Thoracic aorta (tissue), 2 donors: ENCODE measurements at regions not wholly inside any gene's neighbourhood (a gene's known extent, or its start where the extent isn't known, plus 50 kb on each side); places are given as distances from the start of the nearest gene placed in this dataset.

ENCODE experiments used
- ATAC-seq: fragments of 150-250 bp; one replicate; pipeline ENCODE4 v1.8.0; 2017; ENCODE audit warnings: low read depth; ENCODE audit not compliant: insufficient number of reproducible peaks, low FRiP score
- DNase-seq: peaks from one replicate; pipeline ENCODE4 v3.0.0-alpha.2; 2020; ENCODE audit warnings: low spot score
- H3K27ac ChIP-seq, 2 donors: fragments of 200-600 bp; sonication (generic); 1 replicate in 1 of 2; 2 replicates in 1 of 2; pipeline ENCODE4 v1.5.1; 2016; ENCODE audit warnings: mild to moderate bottlenecking in 2 of 2, moderate library complexity in 2 of 2
- H3K27me3 ChIP-seq: fragments of 200-600 bp; sonication (generic); replicated peaks from 2 replicates; pipeline ENCODE4 v1.6.0; 2016; ENCODE audit warnings: mild to moderate bottlenecking; ENCODE audit not compliant: insufficient read depth
- H3K36me3 ChIP-seq: fragments of 200-600 bp; sonication (generic); one replicate; pipeline ENCODE4 v1.5.1; 2016
- H3K4me1 ChIP-seq, 2 donors: fragments of 200-600 bp; sonication (generic); 1 replicate in 1 of 2; 2 replicates in 1 of 2; pipeline versions ENCODE4 v1.5.1 to v1.6.0; 2016; ENCODE audit warnings: low read depth in 2 of 2, mild to moderate bottlenecking in 1 of 2; ENCODE audit not compliant: control insufficient read depth in 1 of 2
- H3K4me3 ChIP-seq: fragments of 200-600 bp; sonication (generic); 2 replicates; pipeline ENCODE4 v1.5.1; 2016; ENCODE audit warnings: mild to moderate bottlenecking
- H3K9me3 ChIP-seq: fragments of 200-600 bp; sonication (generic); 2 replicates; pipeline ENCODE4 v1.5.1; 2016
- TF ChIP-seq, protein P1 (sequence below): fragments of 200-600 bp; sonication (generic); IDR thresholded peaks from one replicate; pipeline ENCODE4 v1.5.1; 2019; ENCODE audit warnings: antibody characterized with exemption

DNA sequence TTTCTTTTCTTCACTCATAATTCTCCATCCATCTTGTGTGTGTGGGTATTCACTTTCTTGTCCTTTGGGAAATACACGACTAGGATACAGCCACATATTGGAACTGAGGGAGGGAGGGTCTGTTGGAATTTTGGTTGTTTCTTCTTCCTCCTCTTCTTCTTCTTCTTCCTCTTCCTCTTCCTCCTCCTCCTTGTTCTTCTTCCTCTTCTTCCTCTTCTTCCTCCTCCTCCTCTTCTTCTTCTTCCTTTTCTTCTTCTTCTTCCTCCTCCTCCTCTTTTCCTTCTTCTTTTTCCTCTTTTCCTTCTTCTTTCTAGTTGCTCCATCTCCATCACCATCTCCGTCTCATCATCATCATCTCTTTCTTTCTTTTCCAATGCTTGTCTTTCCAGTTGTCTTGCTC, 1307.3 kb upstream of the ZEB2 start:
- no peak overlapping the region for H3K27ac ChIP-seq
- H3K4me3 ChIP-seq: no peak overlapping the region
- no peaks in the 10 kb centered on the region for H3K27me3 ChIP-seq
- DNase-seq (no peak), ATAC-seq (no peak)
- no peaks in the 10 kb centered on the region for H3K36me3 ChIP-seq
- TF ChIP-seq, protein P1, sequence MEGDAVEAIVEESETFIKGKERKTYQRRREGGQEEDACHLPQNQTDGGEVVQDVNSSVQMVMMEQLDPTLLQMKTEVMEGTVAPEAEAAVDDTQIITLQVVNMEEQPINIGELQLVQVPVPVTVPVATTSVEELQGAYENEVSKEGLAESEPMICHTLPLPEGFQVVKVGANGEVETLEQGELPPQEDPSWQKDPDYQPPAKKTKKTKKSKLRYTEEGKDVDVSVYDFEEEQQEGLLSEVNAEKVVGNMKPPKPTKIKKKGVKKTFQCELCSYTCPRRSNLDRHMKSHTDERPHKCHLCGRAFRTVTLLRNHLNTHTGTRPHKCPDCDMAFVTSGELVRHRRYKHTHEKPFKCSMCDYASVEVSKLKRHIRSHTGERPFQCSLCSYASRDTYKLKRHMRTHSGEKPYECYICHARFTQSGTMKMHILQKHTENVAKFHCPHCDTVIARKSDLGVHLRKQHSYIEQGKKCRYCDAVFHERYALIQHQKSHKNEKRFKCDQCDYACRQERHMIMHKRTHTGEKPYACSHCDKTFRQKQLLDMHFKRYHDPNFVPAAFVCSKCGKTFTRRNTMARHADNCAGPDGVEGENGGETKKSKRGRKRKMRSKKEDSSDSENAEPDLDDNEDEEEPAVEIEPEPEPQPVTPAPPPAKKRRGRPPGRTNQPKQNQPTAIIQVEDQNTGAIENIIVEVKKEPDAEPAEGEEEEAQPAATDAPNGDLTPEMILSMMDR: no peak
- no peaks in the 10 kb centered on the region for H3K9me3 ChIP-seq
- H3K4me1 ChIP-seq: no peaks in the 10 kb centered on the region

GRCh38 chr2:145824384-145824783, 1304.5 kb upstream of the ZEB2 start:
- H3K4me1 ChIP-seq: no peaks in the 10 kb centered on the region

GRCh38 chr2:145822892-145823534, 1303.1 kb upstream of the ZEB2 start:
- H3K9me3 ChIP-seq: no peaks in the 10 kb centered on the region
- no peak overlapping the region for H3K27ac ChIP-seq
- H3K4me1 ChIP-seq: no peaks in the 10 kb centered on the region
- no peaks in the 10 kb centered on the region for H3K27me3 ChIP-seq
- H3K36me3 ChIP-seq: no peaks in the 10 kb centered on the region
- no peak for DNase-seq
- no peak for ATAC-seq
- H3K4me3 ChIP-seq: no peak overlapping the region
- TF ChIP-seq, protein P1: no peak

More at GRCh38 chr2:145824384-145824783, 1304.5 kb upstream of the ZEB2 start:
- DNase-seq: no peak
- TF ChIP-seq, protein P1: no peak
- no peak for ATAC-seq
- H3K27me3 ChIP-seq: no peaks in the 10 kb centered on the region
- H3K4me3 ChIP-seq: no peak overlapping the region
- H3K27ac ChIP-seq: no peak overlapping the region
- H3K9me3 ChIP-seq: no peaks in the 10 kb centered on the region
- no peaks in the 10 kb centered on the region for H3K36me3 ChIP-seq

DNA sequence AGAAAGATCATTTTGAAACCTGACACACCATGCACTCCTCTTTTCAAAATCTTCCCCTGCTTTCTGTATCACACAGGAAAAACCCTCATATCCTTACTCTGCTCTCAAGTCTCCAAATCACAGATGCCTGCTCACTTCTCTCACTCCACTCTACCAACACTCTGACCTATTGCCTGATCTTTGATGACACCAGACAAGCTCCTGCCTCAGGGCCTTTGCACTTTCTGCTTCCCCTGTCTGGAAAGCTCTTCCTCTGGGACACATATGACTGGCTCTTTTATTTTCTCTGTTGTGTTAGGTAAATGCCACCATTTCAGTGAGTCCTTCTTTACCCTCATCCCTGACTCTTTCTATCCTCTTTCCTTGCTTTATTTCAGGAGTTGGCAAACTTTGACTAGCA, 1300.7 kb upstream of the ZEB2 start:
- ATAC-seq: no peak
- TF ChIP-seq, protein P1: no peak

DNA sequence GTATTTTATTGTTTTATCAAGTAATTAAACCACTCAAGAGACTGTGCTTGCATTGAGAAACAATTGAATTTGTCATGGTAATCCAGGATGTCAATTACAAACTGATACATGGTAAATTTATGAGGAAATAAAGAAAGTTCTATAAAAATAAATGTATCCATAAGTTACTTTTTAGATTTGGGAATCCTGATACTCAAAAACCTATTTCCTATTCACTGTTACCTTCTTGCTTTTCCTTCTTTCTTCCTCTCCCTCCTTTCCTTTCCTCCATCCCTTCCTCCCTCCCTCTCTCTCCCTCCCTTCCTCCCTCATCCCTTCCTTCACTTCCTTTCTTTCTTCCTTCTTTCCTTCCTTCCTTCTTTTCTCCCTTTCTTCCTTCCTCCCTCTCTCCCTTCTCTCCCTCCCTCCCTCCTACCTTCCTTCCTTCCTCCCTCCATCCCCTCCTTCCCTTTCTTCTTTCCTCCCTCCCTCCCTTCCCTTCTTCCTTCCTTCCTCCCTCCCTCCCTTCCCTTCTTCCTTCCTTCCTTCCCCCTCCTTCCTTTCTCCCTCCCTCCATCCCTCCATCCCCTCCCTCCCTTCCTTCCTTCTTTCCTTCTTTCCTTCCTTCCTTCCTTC, 1299.1 kb upstream of the ZEB2 start:
- Histone ChIP-seq H3K4me1 (peaks cover 4 to 5% of the 10 kb centered on the region in 2 donors), H3K27me3 (no peaks in the 10 kb centered on the region), H3K4me3 (no peak overlapping the region), H3K36me3 (no peaks in the 10 kb centered on the region), H3K9me3 (no peaks in the 10 kb centered on the region), H3K27ac (no peak overlapping the region)
- TF ChIP-seq, protein P1: no peak
- DNase-seq: no peak
- ATAC-seq: no peak

More for the DNA sequence above, 1300.7 kb upstream of the ZEB2 start:
- H3K9me3 ChIP-seq: no peaks in the 10 kb centered on the region
- H3K4me1 ChIP-seq: no peaks in the 10 kb centered on the region
- H3K36me3 ChIP-seq: no peaks in the 10 kb centered on the region
- H3K4me3 ChIP-seq: no peak overlapping the region
- no peak overlapping the region for H3K27ac ChIP-seq
- no peak for DNase-seq
- no peaks in the 10 kb centered on the region for H3K27me3 ChIP-seq
